ENCODE measurements at regions not wholly inside any gene's neighbourhood (a gene's known extent, or its start where the extent isn't known, plus 50 kb on each side); places are given as distances from the start of the nearest gene placed in this dataset.

GRCh38 chr7:50956522-50957155 is 173.9 kb upstream of the GRB10 start:
- no peak for TF ChIP-seq CTCF (IDR thresholded peaks at IDR 0.05)
- TF ChIP-seq POLR2A (IDR thresholded peaks at IDR 0.05), result no peak
- no peak for TF ChIP-seq POLR2AphosphoS5 (IDR thresholded peaks at IDR 0.05)

Data from stomach (tissue), 4 donors.